Heart left ventricle (tissue), 16 donors: ENCODE measurements at regions not wholly inside any gene's neighbourhood (a gene's known extent, or its start where the extent isn't known, plus 50 kb on each side); places are given as distances from the start of the nearest gene placed in this dataset.

Source experiments
- ATAC-seq, 4 donors: fragments of 200-7000 bp; cut with Tn5 transposase; one replicate each; pipeline ENCODE4 v1.9.1; 2020 to 2022; ENCODE audit warnings: moderate library complexity in 4 of 4, mild to moderate bottlenecking in 3 of 4, moderate number of reproducible peaks in 1 of 4
- DNase-seq, 5 donors: peaks; one replicate each; pipeline ENCODE4 v3.0.0-alpha.2; 2020
- H3K27ac ChIP-seq, 12 donors: fragments of 200-600 bp; sonication (generic) in 4 of 12; one replicate each; pipeline versions ENCODE4 v1.5.0 to v1.8.0; 2016 to 2022; ENCODE audit warnings: mild to moderate bottlenecking in 2 of 12
- H3K27me3 ChIP-seq, 9 donors: fragments of 200-600 bp; sonication (generic) in 2 of 9; one replicate each; pipeline versions ENCODE4 v1.5.1 to v1.8.0; 2016 to 2022; ENCODE audit warnings: mild to moderate bottlenecking in 3 of 9
- H3K36me3 ChIP-seq, 9 donors: fragments of 200-600 bp; sonication (generic) in 2 of 9; one replicate each; pipeline versions ENCODE4 v1.5.0 to v1.8.0; 2018 to 2022; ENCODE audit warnings: mild to moderate bottlenecking in 2 of 9
- H3K4me1 ChIP-seq, 12 donors: fragments of 200-600 bp; sonication (generic) in 4 of 12; one replicate each; pipeline versions ENCODE4 v1.5.0 to v1.8.0; 2016 to 2022; ENCODE audit warnings: mild to moderate bottlenecking in 3 of 12
- H3K4me3 ChIP-seq, 12 donors: fragments of 200-600 bp; sonication (generic) in 4 of 12; one replicate each; pipeline versions ENCODE4 v1.5.0 to v1.8.0; 2017 to 2022; ENCODE audit warnings: mild to moderate bottlenecking in 9 of 12, moderate library complexity in 4 of 12
- H3K9me3 ChIP-seq, 12 donors: fragments of 200-600 bp; sonication (generic) in 4 of 12; one replicate each; pipeline versions ENCODE4 v1.5.0 to v1.8.0; 2016 to 2022; ENCODE audit warnings: mild to moderate bottlenecking in 1 of 12
- POLR2A ChIP-seq, 2 donors: fragments of 450-650 bp; IDR thresholded peaks; one replicate each; pipeline ENCODE4 v1.6.1; 2017; ENCODE audit warnings: antibody characterized with exemption in 2 of 2, mild to moderate bottlenecking in 2 of 2, moderate library complexity in 2 of 2
- WGBS, 4 donors: extraction: QIAGEN DNeasy Blood & Tissue Kit in 2 of 4; methylation state at CpG; one replicate each; pipeline versions ENCODE4 v1.1.5 to v1.1.7; 2013 to 2018; 5-methylcytosine and 5-hydroxymethylcytosine counted together
- intact Hi-C, 10 donors: fragments of 100-400 bp; cut with DNase I; formaldehyde crosslinking; loops; one replicate each; pipeline versions ENCODE4 v1.11.1 to v1.14.2; 2022
- TF ChIP-seq, protein P1 (sequence below), 12 donors: fragments of 200-600 bp; sonication (generic) in 4 of 12; IDR thresholded peaks; one replicate each; pipeline versions ENCODE4 v1.5.0 to v1.8.0; 2018 to 2022; ENCODE audit warnings: antibody characterized with exemption in 12 of 12, mild to moderate bottlenecking in 5 of 12
- donor health status: ischemic (EF 13 %, LVEDD 7.1; RV severe dilation, severe dysfunction).
- donor health status: healthy with polysubstance abuse.
- donor health status: DM: no; HTN: yes; CAD: no.
- donor health status: DM: no; HTN: no; CAD: no.
- donor health status: ischemic (EF 25% LVEDD 6.9; RV normal size, moderate dysfunction).
- donor health status: ischemic (EF 25% LVEDD 5.7; RV mildly dilated, moderate dysfunction).
- donor health status: healthy.
- donor health status: DM: yes; HTN: yes; CAD: no.
- donor health status: ischemic (EF 35%, LVEDD 5.7; RV mildly dilated, moderate dysfunction).
- donor health status: nonischemic (EF 11% LVEDD 7.7; RV severe dilation, severe dysfunction).
- donor health status: DM: yes; HTN: yes; CAD: no.
- donor health status: PGD.
- donor health status: ischemic (EF 29% LVEDD 5.4; RV normal size, mild dysfunction).
- donor health status: nonischemic (EF 23%, LVEDD 6.1; RV moderate dilation, normal function).

DNA sequence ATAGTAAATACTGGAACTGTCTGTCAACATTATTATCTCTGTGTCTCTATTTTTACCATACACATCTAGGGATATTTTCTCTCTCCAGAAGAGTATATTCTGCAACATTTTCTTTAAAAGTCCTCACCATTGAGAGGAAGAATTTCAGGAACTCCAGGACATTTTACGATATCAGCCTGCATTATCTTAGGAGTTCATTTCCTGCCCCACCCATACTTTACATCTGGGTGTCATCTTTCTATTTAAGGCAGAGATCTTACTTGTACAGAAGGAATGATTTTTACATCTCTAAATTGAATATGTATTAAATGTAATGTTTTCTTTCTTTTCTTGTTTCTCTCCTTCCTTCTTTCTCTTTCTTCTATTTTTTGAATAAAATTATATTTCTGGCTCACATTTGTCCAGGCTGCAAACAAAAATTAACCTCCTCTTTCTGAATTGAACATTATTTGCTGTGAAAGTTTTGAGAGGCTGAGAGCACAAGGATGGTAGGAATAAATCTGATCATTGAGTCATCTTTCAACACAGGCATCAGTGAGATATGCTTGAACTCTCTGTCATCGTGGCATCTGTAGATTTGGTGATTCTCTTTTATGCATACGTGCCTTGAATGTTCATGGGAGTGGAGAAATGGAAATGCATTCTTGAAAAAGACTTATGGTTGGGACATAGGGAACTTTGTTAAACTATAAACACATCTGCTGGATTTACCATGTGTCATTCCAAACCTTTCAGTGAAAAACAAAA is 753.6 kb downstream of the SLC16A7 start:
- 44 to 72% (median 61%) methylated on average over 3 of the region's 3 CpGs for WGBS, 4 donors
- Histone ChIP-seq H3K36me3 (no peaks in the 10 kb centered on the region), H3K4me3 (no peak overlapping the region), H3K27ac (no peak overlapping the region), H3K27me3 (no peaks in the 10 kb centered on the region), H3K9me3 (no peaks in the 10 kb centered on the region), H3K4me1 (no peaks in the 10 kb centered on the region)
- no peak for DNase-seq
- intact Hi-C loops: no loop called here
- no peak for ATAC-seq
- TF ChIP-seq, protein P1, sequence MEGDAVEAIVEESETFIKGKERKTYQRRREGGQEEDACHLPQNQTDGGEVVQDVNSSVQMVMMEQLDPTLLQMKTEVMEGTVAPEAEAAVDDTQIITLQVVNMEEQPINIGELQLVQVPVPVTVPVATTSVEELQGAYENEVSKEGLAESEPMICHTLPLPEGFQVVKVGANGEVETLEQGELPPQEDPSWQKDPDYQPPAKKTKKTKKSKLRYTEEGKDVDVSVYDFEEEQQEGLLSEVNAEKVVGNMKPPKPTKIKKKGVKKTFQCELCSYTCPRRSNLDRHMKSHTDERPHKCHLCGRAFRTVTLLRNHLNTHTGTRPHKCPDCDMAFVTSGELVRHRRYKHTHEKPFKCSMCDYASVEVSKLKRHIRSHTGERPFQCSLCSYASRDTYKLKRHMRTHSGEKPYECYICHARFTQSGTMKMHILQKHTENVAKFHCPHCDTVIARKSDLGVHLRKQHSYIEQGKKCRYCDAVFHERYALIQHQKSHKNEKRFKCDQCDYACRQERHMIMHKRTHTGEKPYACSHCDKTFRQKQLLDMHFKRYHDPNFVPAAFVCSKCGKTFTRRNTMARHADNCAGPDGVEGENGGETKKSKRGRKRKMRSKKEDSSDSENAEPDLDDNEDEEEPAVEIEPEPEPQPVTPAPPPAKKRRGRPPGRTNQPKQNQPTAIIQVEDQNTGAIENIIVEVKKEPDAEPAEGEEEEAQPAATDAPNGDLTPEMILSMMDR (IDR thresholded peaks at IDR 0.05): no peak
- TF ChIP-seq POLR2A (IDR thresholded peaks at IDR 0.05): no peak

DNA sequence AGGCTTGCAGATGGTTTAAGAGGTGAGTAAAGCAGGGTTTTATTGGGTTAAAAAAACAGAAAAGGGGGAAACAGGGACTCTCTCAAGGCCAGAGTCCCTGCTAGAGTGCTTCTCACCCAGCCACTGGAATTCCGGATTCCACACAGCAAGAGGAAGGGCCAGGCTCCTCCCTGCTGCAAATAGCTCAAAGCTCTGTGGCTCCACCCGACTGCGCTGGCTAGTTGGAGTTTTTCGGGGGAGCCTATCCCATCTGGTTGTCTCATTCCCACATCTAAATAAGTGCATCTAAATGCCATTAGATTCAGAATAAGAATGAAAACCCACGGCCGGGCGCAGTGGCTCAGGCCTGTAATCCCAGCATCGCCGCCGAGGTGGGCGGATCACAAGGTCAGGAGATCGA is 791.5 kb downstream of the SLC16A7 start:
- H3K27me3 ChIP-seq: no peaks in the 10 kb centered on the region
- no peaks in the 10 kb centered on the region for H3K4me1 ChIP-seq
- H3K4me3 ChIP-seq: no peak overlapping the region
- H3K27ac ChIP-seq: no peak overlapping the region
- intact Hi-C loops: no loop called here
- 93 to 97% (median 95%) methylated on average over 12 of the region's 12 CpGs for WGBS, 4 donors
- ATAC-seq (no peak), DNase-seq (no peak)
- TF ChIP-seq, protein P1 (IDR thresholded peaks at IDR 0.05): no peak
- TF ChIP-seq POLR2A (IDR thresholded peaks at IDR 0.05): no peak
- no peaks in the 10 kb centered on the region for H3K36me3 ChIP-seq
- peaks cover 0 to 5% (median 0%) of the 10 kb centered on the region in 12 donors for H3K9me3 ChIP-seq

DNA sequence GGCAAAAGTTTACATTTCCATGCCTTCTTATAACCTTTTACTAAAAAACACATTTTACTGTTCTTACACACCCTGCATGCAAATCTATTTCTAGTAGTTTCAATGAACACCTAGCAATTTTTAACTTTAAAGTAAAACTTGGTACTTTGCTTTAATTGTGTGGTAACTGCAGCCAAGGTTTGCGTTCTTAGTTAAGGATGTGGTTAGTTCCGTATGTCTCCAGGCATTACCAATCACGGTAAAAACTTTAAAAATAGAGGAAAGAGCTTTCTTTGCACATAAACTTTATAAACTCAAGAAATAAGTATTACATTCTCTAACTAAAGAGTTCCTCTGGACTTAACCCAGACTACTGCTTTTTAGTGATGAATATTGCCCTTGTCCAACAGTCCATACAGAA is 795.2 kb downstream of the SLC16A7 start:
- intact Hi-C loops: no loop called here
- H3K9me3 ChIP-seq: peaks cover 0 to 3% (median 0%) of the 10 kb centered on the region in 12 donors
- DNase-seq: no peak
- H3K27ac ChIP-seq: no peak overlapping the region
- 69 to 89% (median 82%) methylated on average over 3 of the region's 3 CpGs for WGBS, 4 donors
- H3K4me3 ChIP-seq: no peak overlapping the region
- no peaks in the 10 kb centered on the region for H3K27me3 ChIP-seq
- H3K4me1 ChIP-seq: no peaks in the 10 kb centered on the region
- no peak for ATAC-seq
- no peaks in the 10 kb centered on the region for H3K36me3 ChIP-seq
- no peak for TF ChIP-seq POLR2A (IDR thresholded peaks at IDR 0.05)
- TF ChIP-seq, protein P1 (IDR thresholded peaks at IDR 0.05): no peak

DNA sequence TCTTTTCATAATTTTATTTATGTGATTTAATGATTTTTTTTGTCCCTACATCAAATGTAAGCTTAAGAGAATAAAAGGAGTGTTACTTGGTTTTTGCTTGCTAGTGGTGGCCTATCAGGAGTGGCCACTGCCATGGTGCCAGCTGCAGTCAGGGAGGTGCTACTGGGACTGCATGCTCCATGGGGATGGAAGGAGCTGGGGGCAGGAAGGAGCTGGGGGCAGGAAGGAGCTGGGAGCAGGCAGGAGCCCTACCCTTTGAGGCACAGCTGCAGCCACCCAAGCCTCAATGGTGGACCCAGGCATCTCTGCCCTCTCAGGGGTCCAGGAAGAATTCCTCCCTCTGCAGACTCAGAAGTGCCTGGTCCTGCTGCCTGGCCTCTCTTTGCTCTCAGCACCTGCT is 796.0 kb downstream of the SLC16A7 start:
- DNase-seq (no peak), ATAC-seq (no peak)
- H3K4me1 ChIP-seq: no peaks in the 10 kb centered on the region
- no peak for TF ChIP-seq POLR2A (IDR thresholded peaks at IDR 0.05)
- TF ChIP-seq, protein P1 (IDR thresholded peaks at IDR 0.05): no peak
- intact Hi-C loops: no loop called here
- no peaks in the 10 kb centered on the region for H3K27me3 ChIP-seq
- no peak overlapping the region for H3K27ac ChIP-seq
- H3K9me3 ChIP-seq: peaks cover 0 to 3% (median 0%) of the 10 kb centered on the region in 12 donors
- H3K36me3 ChIP-seq: no peaks in the 10 kb centered on the region
- H3K4me3 ChIP-seq: no peak overlapping the region
